Islet precursor cell (in vitro differentiated cells): ENCODE measurements at regions not wholly inside any gene's neighbourhood (a gene's known extent, or its start where the extent isn't known, plus 50 kb on each side); places are given as distances from the start of the nearest gene placed in this dataset.
"Not testable (repeated sequence)": the region's sequence is repeated elsewhere in the genome, so short reads cannot be mapped to it uniquely, and the experiment has no call there.

Experiments
- DNase-seq: peaks from one replicate; pipeline ENCODE4 v3.0.0-alpha.2; 2018

DNA sequence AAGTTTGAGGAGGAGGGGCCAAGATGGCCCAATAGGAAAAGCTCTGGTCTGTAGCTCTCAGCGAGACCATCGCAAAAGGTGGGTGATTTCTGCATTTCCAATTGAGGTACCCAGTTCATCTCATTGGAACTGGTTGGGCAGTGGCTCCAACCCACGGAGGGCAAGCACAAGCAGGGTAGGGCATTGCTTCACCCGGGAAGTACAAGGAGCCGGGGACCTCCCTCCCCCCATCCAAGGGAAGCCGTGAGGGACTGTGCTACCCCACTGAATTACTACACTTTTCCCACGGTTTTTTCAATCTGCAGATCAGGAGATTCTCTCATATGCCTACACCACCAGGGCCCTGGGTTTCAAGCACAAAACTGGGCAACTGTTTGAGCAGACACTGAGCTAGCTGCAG is 58.0 kb upstream of the EFCAB3 start:
- no peak for DNase-seq

- DNase-seq, result no peak
Measured at GRCh38 chr17:62321451-62321850, 58.9 kb upstream of the EFCAB3 start.

DNA sequence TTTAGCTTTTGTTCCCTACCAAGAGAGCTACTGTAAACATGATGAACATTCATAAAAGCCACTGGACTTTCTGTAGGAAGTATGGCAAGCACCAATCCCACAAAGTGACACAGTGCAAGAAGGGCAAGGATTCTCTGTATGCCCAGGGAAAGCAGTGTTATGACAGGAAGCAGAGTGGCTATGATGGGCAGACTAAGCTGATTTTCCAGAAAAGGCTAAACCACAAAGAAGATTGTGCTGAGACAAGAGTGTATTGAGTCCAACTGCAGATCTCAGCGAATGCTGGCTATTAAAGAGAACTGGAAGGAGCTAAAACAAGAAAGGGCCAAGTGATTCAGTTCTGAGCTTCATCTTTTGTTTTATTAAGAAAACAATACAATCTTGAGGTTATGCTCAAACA is 60.5 kb upstream of the EFCAB3 start:
- DNase-seq, result no peak

DNA sequence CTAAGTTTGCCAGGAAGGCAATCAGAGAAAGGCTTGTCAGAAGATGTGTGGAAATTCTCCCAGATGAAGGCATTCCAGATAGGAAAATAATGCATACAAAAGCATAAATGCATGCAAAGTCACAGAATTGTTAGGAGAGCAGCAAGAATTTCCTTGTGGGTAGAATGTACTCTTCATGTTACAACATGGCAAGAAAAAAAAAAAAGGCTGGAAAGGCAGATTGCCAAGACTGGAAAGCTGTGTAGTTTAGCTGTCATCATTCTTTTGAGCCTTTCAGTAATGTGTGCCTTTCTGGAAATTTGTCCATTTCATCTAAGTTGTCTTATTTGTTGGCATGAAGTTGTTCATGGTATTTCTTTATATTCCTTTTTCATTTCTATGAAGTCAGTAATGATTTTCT is 71.0 kb upstream of the EFCAB3 start:
- no peak for DNase-seq

DNA sequence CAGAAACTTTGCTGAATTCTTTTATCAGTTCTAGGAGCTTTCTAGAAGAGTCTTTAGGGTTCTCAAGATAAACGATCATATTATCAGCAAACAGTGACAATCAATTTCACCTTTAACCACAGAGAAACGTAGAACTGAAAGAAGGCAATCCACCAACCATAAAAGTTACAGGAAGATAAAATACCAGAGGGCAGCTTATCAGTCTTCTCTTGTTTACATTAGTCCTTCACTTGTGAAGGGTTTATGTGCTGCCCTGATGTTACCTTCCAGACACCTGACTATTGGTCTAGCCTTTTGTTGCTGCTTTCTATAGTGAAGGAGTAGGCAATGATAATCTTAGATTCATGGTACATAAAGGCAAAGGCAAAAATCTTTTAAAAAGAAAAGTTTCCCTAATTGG is 73.2 kb upstream of the EFCAB3 start:
- DNase-seq, result no peak

DNA sequence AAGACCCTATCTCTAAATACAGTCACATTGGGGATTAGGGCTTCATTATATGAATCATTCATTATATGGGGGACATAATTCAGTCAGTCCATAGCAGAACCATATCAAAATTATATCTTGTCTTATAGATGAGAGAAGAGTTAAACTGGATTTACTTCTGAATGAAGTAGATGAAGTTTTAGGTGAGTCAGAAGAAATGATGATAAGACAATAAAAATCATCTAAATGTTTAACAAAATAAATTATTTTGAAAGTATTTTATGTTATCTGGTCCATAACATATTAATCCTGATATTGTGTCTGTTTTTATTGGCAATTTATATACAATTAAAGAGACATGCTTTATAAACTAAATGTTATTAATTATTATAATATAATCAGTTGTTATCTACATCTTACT is 76.9 kb upstream of the EFCAB3 start:
- DNase-seq, result no peak

- DNase-seq, result no peak
Measured at GRCh38 chr17:62300697-62301096, 79.7 kb upstream of the EFCAB3 start.

- DNase-seq, result not testable (repeated sequence)
Measured at GRCh38 chr17:62275290-62275689, 105.1 kb upstream of the EFCAB3 start.

DNA sequence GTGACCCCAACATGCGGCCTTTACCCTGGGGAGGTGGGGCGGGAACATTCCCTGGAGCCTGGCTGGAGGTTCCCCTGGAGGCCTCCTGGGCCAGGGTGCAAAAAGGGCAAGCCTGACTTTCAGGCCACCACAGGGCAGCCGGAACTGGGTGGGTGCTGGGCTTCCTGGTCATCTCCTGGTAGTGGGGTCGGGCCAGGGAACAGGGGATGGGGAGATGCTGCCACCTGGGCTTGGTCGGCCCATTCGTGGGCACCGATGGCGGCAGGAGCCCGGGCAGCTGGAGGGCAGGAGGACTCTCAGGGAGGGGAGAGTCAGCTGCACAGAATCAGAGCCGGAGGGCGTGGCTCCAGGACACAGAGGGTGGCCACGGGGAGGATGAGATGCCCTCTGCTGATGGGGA is 112.0 kb upstream of the EFCAB3 start:
- not testable (repeated sequence) for DNase-seq

GRCh38 chr17:62264974-62265373 is 115.4 kb upstream of the EFCAB3 start:
- not testable (repeated sequence) for DNase-seq

GRCh38 chr17:62255791-62256190 is 124.6 kb upstream of the EFCAB3 start:
- DNase-seq, result not testable (repeated sequence)

DNA sequence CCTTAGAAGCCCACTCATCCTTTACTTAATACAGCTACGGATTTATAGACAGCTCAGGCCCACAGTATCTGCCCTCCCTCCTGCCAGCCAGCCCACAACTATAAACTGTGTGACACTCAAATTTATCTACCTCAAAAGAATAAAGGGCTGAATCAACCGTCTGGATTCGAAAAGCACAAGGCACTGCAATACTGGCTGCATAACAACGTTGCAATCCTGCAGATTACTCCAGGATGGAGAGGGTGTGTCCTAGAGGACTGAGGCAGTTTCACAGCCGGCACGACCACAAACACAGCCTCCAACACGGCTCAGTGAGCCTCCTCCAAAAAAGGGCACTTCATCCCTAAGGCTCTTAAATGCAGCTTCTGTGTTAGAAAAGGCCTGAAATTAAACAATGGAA is 138.3 kb upstream of the EFCAB3 start:
- DNase-seq, result not testable (repeated sequence)

- DNase-seq, result not testable (repeated sequence)
Measured at GRCh38 chr17:62239569-62239968, 140.8 kb upstream of the EFCAB3 start.

DNA sequence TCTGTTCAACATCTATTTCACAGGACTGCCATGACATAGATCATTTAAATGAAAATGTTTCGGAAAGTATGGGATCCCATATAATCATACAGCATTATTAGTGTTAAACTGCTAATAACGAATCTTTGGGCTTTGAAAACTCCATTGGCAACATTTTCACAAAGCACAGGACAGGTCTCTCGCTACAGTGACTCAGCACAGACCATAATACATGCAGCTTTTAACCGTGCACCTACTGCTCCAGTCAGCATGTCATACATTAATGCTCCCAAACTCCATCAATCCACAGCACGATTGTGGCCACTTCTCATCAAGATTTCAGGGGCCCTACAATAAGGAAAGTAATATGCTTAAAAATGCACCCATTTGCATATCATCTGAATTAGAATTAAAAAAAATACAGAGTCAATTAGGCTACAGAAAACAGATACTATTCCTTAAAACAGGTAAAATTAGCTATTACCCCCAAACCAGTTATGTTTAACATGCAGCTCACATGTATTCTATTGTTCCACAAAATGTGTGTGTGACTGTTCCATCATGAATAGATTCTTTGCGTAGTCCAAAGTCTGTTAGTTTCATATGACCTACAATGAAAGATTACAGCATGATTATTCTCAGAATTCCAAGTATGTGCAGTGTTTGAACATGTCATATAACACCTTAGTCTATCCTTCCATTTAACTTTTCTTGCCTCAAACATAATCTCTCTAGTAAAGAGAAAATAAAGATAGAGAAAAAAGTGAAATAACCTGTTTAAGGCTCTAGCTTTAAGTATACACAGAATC is 141.6 kb upstream of the EFCAB3 start:
- not testable (repeated sequence) for DNase-seq

GRCh38 chr17:62233822-62234481 is 146.4 kb upstream of the EFCAB3 start:
- not testable (repeated sequence) for DNase-seq

DNA sequence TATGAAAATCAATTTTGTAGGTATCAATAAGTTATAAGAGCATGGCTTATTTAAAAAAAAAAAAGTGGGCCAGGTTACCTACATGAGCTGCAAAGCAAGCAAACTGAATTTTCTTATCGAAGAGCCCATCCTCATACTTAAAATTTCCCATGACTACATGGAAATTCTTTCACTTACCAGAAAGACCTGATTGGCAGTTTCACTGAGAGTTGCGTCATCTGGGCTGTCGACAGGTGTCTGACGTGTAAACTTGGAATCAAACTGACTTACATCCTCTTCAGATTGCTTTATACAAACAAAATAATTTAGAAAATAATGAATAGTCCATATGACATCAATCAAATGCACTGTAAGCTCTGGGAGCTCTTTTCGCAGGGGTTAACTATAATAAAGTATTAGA is 149.1 kb upstream of the EFCAB3 start:
- DNase-seq, result not testable (repeated sequence)

DNA sequence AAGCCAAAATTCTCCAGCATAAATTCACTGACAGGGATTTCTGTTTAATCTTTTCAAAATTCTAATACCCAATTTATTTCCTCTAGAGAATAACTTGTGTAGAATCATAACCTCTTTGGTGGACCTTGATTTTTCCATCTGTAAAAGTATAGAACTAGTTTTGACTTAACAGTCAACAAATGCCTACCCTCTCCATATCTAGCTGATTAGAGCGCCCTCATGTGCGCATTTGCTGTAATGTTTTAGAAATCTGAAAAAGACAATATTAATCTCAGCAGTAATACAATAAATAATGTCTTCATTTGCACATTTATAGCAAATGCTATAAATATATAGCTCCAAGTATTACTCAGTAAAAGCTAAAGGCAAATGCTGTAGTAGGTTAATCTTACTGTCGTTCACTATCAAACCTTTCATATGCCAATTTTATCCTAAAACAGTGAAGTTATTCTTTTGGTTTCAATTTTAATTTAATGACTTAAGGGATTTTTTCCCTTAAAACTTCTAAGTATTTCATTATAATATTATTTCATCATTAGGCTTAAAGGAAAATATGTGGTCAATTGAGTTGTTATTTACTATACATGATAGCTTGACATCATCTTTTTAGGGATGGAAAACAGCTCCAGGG is 153.6 kb upstream of the EFCAB3 start:
- not testable (repeated sequence) for DNase-seq

GRCh38 chr17:62223585-62223984 is 156.8 kb upstream of the EFCAB3 start:
- DNase-seq, result not testable (repeated sequence)

GRCh38 chr17:62219221-62219899 is 154.3 kb upstream of the MED13 start:
- no peak for DNase-seq

- no peak for DNase-seq
Measured at GRCh38 chr17:62216847-62217246, 151.8 kb upstream of the MED13 start.

- not testable (repeated sequence) for DNase-seq
Measured at GRCh38 chr17:62215891-62216290, 150.8 kb upstream of the MED13 start.

GRCh38 chr17:62206550-62206949 is 141.5 kb upstream of the MED13 start:
- peak; percentile 60 for DNase-seq

GRCh38 chr17:62197156-62197555 is 132.1 kb upstream of the MED13 start:
- DNase-seq, result not testable (repeated sequence)
